HG03439 (cell line): ENCODE measurements at regions not wholly inside any gene's neighbourhood (a gene's known extent, or its start where the extent isn't known, plus 50 kb on each side); places are given as distances from the start of the nearest gene placed in this dataset.
"Not testable (repeated sequence)": the region's sequence is repeated elsewhere in the genome, so short reads cannot be mapped to it uniquely, and the experiment has no call there.

Source experiments
- ATAC-seq: cut with Tn5 transposase; IDR thresholded peaks from one replicate; pipeline ENCODE4 v1.9.1; 2021; ENCODE audit warnings: mild to moderate bottlenecking, moderate library complexity; ENCODE audit not compliant: unreplicated experiment

DNA sequence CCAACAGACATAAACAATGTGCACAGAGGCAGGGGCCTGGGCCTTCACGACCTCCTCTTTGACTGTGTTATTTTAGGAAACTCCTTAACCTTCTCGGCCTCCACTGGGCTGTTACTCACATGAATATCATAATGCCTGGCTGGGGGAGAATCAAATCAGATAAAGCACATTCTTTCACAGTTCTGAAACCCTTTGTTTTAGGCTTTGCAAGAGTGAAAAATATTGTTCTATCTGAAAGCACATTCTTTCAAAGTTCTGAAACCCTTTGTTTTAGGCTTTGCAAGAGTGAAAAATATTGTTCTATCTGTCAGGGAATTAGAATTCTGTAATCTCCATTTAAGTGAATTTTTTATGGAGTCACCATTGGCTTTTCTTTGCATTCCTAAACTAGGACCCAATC, 50.7 kb upstream of the SYNDIG1 start:
- no peak for ATAC-seq

DNA sequence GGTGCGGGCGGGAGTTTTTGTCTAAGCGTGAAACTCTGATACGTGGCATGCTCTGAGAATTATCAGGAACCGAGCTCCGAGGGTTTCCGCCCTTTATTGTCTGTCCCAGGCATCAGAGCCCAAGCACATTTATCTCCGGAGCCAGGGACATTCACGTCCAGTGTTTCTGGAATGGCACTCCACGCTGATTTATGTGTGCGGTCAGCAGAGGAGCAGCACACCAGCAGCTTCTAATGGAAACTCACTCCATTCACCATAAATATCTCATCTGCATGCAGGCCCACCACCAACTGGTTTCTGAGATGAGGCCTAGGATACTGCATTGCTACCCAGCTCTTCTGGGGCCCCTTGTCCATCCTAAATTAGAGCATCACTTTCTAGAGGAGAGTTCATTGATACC, 51.9 kb upstream of the SYNDIG1 start:
- ATAC-seq = no peak

DNA sequence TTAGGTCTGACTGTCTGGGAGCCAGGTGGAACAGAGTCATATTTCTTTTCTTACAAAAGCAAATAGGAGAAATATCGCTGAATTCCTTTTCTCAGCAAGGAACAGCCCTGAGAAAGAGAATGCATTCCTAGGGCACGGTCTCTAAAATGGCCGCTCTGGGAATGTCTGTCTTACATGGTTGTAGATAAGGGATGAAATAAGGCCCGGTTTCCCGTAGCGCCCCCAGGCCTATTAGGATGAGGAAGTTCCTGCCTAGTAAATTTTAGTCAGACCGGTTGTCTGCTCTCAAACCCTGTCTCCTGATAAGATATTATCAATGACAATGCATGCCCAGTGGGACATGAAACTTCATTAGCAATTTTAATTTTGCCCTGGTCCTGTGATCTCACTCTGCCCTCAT, 54.0 kb upstream of the SYNDIG1 start:
- ATAC-seq = not testable (repeated sequence)

DNA sequence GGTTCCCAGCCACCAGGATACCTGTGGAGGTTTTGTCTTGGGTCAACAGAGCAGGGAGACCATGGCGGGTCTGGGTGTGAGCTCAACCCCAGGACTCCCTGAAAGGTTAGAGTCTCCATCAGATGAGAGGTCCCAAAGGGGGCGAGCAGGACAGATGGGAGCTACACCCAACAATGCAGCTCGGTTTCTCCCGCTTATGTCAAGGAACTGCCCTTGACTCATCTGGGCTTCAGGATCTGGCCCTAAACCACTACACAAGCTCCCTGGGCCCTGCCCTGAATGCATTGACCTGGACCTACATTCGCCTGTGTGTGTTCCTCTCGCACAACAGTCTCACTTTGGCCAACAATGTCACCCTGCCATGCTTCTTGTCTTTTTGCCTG, 57.6 kb upstream of the SYNDIG1 start:
- no peak for ATAC-seq

DNA sequence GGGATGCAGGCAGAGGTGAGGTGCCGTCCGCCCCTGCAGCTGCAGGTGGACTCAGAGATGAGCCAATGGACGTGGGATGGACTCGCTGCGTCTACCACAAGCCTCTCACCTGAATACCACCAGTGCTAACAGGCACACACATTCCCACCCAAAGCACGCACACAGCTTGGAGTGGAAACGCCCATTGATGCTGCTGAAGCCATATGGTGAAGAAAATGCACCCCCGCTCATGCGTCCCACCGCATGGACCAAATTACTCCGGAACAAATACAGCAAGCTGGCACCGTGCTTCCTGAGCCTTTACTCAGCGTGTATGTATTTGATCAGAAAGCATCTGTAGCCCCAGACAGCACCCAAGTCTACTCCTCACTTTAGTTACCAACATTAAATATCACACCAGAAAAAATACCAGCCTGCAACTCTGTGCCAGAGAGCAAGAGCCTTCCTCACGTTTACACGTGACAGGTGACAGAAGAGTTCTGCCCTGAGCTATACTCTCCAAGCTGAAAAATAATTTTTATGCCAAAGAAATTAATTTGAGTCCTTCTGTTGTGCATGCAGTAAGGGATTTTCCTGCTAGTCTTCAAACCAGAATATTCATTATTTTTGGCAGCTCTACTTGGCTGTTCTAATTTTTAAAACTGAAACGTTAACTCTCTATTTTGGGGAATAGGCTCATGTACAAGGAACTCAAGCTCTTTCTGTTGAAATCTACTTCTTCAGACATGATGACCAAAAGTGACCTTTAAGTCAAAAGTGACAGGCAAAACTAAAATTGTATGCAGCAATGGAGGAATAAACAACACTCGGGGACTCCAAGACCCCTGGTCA, 58.2 kb upstream of the SYNDIG1 start:
- ATAC-seq = no peak

DNA sequence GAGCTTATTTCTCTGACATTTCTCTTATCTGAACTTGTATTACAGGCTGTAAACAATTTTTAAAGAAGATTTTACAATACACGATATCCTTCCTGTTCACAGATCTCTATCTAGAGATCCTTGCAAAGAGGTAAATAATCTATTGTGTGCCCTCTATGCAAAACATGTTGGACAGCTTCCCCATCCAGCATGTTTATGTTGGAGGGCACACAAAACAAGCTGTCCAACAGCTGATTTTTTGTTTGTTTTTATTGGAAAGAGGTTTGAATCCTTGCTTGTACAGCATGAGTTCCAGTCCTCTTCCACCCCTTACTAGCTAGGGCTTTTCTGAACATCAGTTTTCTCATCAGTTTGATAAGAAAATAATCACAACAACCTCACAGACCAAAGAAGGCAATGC, 62.3 kb upstream of the SYNDIG1 start:
- ATAC-seq = no peak

DNA sequence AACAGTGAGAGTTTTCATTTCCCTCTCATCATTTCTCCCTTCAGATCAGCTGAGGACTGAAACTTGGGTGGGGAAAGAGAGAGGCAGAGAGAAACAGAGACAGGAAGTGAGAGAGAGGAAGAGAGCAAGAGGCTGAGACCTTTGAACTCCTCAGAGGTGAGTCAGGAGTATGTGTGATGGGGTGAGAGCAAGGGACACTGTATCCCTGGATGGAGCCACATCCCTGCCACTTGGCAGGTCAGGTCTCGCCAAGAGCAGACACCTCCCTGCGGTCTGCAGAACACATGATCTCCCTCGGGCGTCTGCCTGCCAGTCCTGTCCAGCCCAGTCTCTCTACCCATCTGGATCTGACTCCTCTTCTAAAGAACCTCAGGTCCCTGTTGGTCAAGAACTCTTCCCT, 62.7 kb upstream of the SYNDIG1 start:
- no peak for ATAC-seq

DNA sequence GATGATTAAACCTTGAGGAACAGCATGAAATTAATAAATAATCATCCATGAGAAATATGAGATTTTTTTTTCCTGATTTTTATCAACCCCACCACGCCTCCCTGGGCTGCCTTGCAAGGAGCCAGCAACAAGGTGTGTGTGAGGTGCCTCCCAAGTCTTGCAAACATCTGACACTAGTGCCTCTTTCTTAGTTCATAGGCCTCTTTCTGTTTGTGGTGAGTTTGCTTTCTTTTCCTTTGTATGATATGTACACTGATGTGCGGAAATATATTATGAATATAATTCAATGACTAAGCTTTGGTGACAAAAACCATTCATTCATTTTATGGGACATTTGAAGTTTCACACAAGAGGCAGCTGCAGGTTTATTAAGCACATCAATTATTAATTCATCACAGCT, 63.2 kb upstream of the SYNDIG1 start:
- no peak for ATAC-seq

DNA sequence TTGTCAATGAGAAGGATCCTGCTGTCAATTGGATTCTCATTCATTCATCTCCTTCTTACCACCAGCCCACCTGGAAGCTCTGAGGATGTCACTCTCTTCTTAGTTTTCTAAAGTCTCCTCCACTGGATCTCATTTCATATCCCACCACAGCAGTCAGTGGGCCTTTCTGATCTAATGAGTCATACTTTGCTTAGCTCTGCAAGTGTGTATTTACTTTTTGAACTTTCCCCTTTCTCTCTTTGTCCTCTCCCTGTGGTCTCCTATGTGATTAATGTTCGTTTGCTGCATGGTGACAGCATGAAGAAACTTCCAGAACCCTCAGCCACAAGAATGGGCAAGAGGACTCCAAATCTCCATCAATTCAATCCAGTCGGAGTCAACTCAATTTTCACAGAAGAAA, 63.6 kb upstream of the SYNDIG1 start:
- ATAC-seq = no peak

DNA sequence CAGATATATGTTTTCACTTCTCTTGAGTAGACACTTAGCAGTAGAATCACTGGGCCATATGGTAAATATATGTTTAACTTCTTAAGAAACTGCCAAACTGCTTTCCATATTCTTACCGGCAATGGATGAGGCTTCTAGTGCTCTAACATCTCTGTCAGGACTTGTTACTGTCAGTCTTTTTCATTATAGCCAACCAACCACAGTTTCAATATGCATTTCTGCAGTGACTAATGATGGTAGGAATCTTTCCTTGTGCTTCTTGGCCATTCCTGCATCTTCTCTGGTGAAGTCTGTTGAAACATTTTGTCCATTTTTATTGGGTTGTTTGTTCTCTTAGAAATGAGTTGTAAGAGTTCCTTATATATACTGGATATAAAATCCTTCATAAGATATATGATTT, 66.0 kb upstream of the SYNDIG1 start:
- ATAC-seq = no peak

DNA sequence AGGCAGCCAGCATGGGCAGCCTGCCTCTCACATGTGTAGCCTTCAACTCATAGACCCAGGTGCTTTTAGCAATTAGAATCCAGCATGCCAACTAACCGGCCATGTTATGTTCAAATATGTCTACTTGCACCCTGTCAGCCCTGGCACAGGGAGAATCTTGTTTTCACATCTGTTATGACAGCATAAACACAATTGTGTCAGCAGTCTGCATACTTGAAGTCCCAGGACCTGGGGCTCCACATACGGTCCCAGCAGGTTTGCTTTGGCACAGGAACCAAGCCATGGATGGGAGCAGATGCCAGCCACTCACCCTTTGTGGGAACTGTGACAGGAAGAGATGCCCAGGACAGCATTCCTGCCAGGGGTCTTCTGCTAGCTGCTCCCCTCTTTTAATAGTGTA, 67.2 kb upstream of the SYNDIG1 start:
- no peak for ATAC-seq

DNA sequence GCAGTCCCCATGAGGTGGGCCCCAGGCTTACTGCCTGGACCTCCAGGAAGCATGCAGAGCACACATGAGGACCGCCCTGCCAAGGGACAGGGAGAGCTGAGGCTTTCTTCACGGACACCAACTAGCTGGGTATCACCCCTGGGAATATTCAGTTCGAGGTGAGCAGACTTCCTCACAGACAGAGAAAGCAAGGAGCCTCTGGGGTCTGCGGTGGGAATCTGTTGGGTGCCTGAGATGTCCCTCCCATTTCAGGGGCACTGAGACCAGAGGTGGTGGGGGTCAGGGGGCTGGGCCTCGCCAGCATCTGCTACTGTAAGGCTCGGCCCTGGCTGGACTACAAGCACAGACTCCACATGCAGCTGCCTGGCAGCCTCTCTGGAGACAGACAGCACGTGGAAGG, 74.3 kb upstream of the SYNDIG1 start:
- no peak for ATAC-seq

DNA sequence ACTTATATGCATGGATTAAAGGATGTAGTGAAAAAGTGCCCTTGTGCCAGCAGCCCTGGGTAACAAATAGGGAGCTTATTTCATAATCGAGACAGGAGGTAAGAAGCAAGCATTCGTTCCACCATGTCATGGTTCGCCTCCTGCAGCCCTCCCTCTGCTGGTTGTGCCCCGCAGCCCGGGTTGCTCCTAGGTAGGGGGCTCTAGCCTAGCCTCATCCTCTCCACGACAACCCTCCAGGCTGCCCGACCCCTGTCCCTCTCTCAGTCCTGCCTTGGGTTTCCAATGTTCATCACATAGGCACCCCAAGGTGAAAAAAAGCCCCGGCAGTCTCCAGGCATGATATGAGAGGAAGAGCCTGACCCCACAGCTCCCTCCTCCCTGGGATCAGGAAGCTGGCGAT, 75.5 kb upstream of the SYNDIG1 start:
- no peak for ATAC-seq

DNA sequence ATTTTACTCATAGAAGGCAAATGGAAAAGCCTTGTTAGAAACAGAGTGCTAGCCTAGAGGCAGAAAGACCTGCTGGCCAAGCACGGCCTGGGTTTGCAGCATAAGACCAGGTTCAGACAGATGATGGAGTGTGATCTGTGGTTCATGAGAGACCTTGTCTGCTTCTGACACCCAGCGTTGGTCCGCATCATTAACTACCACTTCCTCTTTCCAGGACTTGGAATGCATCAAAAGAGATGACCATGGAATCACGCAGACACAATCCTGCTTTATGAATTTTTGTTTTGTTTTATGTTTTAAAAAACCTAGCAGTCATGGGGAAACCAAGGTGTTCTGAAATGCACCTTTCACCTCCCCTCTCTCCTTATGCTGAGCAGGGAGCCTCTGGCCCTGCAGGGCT, 76.8 kb upstream of the SYNDIG1 start:
- no peak for ATAC-seq

DNA sequence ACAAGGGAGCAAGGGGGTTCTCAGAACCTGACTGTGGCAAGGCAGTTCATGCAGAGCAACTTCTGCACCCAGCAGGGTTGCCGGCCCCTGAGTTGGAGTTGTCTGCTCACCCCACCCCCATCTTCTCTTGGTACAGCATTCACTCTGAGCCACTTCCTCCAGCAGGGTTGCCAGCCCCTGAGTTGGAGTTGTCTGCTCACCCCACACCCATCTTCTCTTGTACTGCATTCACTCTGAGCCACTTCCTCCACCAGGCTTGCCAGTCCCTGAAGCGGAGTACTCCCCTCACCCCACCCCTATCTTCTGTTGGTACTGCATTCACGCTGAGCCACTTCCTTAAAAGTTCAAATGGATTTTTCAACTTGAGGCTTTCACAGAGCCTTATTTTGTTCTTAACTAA, 79.7 kb upstream of the SYNDIG1 start:
- ATAC-seq = no peak

DNA sequence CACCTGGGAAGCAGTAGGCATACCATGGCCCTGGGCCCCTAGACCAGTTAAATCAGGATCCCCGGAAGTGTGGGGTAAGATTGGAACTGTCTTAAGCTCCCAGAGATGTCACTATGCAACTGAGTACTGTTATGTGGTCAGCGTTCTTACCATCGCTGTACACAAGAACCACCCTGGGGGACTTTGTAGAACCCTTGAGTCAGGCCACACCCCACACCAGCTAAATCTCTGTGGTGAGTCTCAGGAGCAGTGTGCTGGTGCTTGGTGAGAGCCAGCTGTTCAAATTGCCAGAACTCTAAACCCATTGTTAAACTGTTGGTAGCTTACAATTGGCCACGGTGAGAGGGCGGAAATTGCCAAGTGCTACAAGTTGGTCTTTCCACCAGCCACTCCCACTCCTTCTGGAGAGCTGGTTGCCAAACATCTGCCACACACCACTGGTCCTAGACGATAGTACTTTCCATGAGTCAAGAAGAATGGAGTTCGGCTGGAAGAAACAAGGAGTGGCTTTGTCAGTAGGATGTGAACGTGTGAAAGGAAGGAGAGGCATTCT, 80.5 kb upstream of the SYNDIG1 start:
- no peak for ATAC-seq

DNA sequence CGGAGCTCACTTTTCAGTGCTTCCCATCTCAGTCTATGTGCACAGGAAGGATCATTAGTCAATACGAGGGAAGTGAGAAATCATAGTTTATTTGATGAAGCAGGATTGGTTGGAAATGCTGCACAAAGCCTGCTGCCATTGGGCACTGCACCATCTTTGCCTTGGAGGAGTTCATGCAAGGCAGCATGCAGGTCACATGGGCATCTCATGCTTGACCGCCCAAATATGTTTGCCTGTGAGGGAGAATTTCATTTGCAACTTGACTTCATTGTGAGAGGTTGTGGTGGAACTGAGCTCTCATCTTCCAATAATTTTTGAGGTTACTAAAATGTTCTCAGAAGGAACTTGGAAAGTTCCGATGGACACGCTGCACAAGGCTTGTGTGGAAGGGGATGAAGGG, 83.9 kb upstream of the SYNDIG1 start:
- no peak for ATAC-seq

DNA sequence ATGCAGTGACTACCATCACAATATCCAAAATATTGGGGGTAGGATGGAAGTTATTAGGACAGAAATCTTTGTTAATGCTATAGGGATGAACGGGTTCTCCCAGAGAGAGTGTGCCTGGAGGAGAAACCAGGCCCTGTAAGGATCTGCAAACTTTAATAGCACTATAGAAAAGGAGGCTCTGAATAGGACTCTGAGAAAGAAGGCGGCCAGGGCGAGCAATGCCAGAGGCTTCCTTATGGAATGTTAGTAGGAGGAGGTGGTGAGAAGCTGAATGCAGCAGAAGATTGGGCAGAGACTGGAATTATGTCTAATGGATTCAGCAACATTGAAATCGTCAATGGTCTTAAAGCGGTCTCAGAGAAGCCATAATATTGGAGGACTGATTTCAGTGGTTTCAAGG, 84.6 kb upstream of the SYNDIG1 start:
- no peak for ATAC-seq

DNA sequence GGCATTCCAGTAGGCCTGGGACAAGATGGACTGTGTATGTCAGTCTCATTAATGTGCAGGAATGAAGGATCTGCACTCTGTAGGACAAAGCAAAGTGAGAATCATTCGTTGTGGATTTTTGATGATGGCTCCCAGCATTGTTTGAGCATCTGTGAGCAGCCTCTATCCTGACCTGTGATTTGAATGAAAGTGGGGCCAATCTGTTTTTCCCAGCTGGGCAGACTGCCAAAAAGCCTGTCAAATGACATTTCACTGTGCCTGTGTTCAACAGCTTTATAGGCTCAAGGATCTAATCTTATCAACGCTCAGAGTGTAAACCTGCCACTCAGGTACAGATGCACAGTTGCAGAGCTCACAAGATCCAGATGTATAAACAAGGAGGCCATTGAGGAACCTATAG, 86.7 kb upstream of the SYNDIG1 start:
- no peak for ATAC-seq

DNA sequence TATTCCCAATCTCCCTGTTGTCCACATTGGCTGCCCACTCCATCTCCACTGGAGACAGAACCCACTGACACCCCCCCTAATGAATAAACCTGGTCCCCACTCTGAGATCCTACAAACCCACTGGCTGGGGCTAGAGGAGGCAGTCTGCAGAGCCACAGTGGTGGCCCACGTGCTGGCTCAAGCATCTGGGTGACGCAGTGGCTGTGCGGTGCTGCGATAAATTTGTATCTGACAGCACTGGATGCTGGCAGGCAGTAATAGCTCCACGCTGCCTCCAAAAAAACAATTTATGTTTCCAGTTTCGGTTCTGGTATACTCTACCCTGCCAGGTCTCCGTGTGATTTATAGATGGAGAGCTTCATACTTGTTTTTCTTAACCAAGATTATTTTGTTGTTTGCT, 87.1 kb upstream of the SYNDIG1 start:
- ATAC-seq = no peak

DNA sequence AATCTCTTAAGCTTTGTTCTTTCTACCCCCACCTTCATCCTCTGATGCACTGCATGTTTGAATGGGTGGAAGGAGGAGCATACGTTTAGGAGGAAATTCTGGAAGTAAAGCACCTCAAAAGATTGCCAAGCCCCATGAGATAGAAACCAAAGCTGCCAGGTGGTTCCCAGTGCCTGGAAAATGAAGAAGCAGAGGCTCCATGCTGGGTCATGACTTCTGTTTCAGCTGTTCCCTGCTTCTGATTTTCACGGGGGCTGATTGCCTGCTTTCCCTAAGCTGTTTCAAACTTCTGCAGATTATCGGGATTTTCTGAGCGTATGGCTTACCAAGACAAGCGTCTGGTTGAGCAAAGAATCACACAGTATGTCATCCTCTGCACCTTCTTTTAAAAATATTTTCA, 87.5 kb upstream of the SYNDIG1 start:
- ATAC-seq = no peak

DNA sequence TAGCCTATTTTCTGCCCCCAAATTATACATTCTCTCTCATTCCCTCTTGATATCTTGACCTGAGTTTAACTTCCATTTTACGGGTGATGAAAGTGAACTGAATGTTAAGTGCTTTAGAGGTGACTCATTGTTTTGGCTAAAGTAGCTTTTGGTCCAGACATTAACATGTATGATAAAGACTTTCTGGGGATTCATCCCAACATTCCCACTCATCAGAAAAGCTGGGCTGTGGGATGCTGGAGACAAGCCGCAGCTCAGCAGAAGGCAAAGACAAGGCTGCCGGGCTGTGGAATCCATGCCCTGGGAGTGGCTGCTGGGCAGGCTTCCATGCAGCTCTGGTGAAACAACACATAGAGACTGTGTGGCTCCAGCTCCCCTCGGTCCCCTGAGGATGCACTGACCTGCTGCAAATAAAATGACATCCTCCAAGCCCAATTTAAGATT, 89.9 kb upstream of the SYNDIG1 start:
- ATAC-seq = no peak
